ENCODE measurements at regions not wholly inside any gene's neighbourhood (a gene's known extent, or its start where the extent isn't known, plus 50 kb on each side); places are given as distances from the start of the nearest gene placed in this dataset.
"Not testable (repeated sequence)": the region's sequence is repeated elsewhere in the genome, so short reads cannot be mapped to it uniquely, and the experiment has no call there.

- not testable (repeated sequence) for DNase-seq
Observed at GRCh38 chr17:14518919-14519318, 218.0 kb downstream of the HS3ST3B1 start.

- no peak for DNase-seq
Observed at GRCh38 chr17:14514973-14515372, 214.1 kb downstream of the HS3ST3B1 start.

- no peak for DNase-seq
Observed at GRCh38 chr17:14513835-14514234, 213.0 kb downstream of the HS3ST3B1 start.

- no peak for DNase-seq
Observed at GRCh38 chr17:14510136-14510535, 209.3 kb downstream of the HS3ST3B1 start.

GRCh38 chr17:14508156-14508555, 207.3 kb downstream of the HS3ST3B1 start:
- DNase-seq = no peak

- no peak for DNase-seq
Observed at GRCh38 chr17:14506364-14506763, 205.5 kb downstream of the HS3ST3B1 start.

GRCh38 chr17:14505606-14506005, 204.7 kb downstream of the HS3ST3B1 start:
- DNase-seq = no peak

- no peak for DNase-seq
Observed at GRCh38 chr17:14499976-14500375, 199.1 kb downstream of the HS3ST3B1 start.

- no peak for DNase-seq
Observed at GRCh38 chr17:14498812-14499211, 197.9 kb downstream of the HS3ST3B1 start.

- DNase-seq = no peak
Observed at GRCh38 chr17:14494161-14494560, 193.3 kb downstream of the HS3ST3B1 start.

GRCh38 chr17:14489986-14490385, 189.1 kb downstream of the HS3ST3B1 start:
- DNase-seq = no peak

- DNase-seq = no peak
Observed at GRCh38 chr17:14488958-14489550, 188.2 kb downstream of the HS3ST3B1 start.

GRCh38 chr17:14487068-14487467, 186.2 kb downstream of the HS3ST3B1 start:
- no peak for DNase-seq

- DNase-seq = no peak
Observed at GRCh38 chr17:14482715-14483114, 181.8 kb downstream of the HS3ST3B1 start.

- no peak for DNase-seq
Observed at GRCh38 chr17:14481664-14482063, 180.8 kb downstream of the HS3ST3B1 start.

- no peak for DNase-seq
Observed at GRCh38 chr17:14474591-14474990, 173.7 kb downstream of the HS3ST3B1 start.

- DNase-seq = no peak
Observed at GRCh38 chr17:14471052-14471451, 170.2 kb downstream of the HS3ST3B1 start.

- DNase-seq = no peak
Observed at GRCh38 chr17:14470417-14470816, 169.5 kb downstream of the HS3ST3B1 start.

- no peak for DNase-seq
Observed at GRCh38 chr17:14469971-14470370, 169.1 kb downstream of the HS3ST3B1 start.

- DNase-seq = no peak
Observed at GRCh38 chr17:14468858-14469257, 168.0 kb downstream of the HS3ST3B1 start.

GRCh38 chr17:14461227-14461548, 160.3 kb downstream of the HS3ST3B1 start:
- no peak for DNase-seq

- no peak for DNase-seq
Observed at GRCh38 chr17:14460516-14461226, 159.8 kb downstream of the HS3ST3B1 start.

- no peak for DNase-seq
Observed at GRCh38 chr17:14459955-14460354, 159.1 kb downstream of the HS3ST3B1 start.

GRCh38 chr17:14458724-14459123, 157.8 kb downstream of the HS3ST3B1 start:
- no peak for DNase-seq

GRCh38 chr17:14454746-14455145, 153.9 kb downstream of the HS3ST3B1 start:
- DNase-seq = no peak
